Keratinocyte (primary cell): ENCODE measurements at regions not wholly inside any gene's neighbourhood (a gene's known extent, or its start where the extent isn't known, plus 50 kb on each side); places are given as distances from the start of the nearest gene placed in this dataset.

Experiments used
- DNase-seq: peaks from one replicate; pipeline ENCODE4 v3.0.0-alpha.2; 2011; ENCODE audit warnings: low read depth, missing footprints, low spot score
- FAIRE-seq: peaks from 2 replicates; lab custom pipeline; 2011; peaks lifted over from hg19 to GRCh38; lab: Jason Lieb, UNC
- H2AFZ ChIP-seq: 2 replicates; pipeline ENCODE4 v1.6.0; 2012; ENCODE audit warnings: low read length, control low read depth, inconsistent platforms; ENCODE audit not compliant: control insufficient read depth
- H3K27ac ChIP-seq: 2 replicates; pipeline ENCODE4 v1.5.1; 2011; ENCODE audit warnings: low read length; ENCODE audit not compliant: control insufficient read depth, insufficient read depth
- H3K27me3 ChIP-seq: 3 replicates; pipeline ENCODE4 v1.6.0; 2011; ENCODE audit warnings: low read length; ENCODE audit not compliant: control insufficient read depth, insufficient read depth; ENCODE audit errors: extremely low read depth
- H3K36me3 ChIP-seq, 2 experiments: 2 replicates in 1 of 2; 3 replicates in 1 of 2; pipeline ENCODE4 v1.5.1; 2011; ENCODE audit warnings: low read length in 2 of 2, mild to moderate bottlenecking in 1 of 2; ENCODE audit not compliant: control insufficient read depth in 2 of 2, insufficient read depth in 2 of 2; ENCODE audit errors: extremely low read depth in 1 of 2
- H3K4me1 ChIP-seq: 3 replicates; pipeline ENCODE4 v1.5.1; 2011; ENCODE audit warnings: low read length; ENCODE audit not compliant: control insufficient read depth, insufficient read depth; ENCODE audit errors: extremely low read depth
- H3K4me2 ChIP-seq: 3 replicates; pipeline ENCODE4 v1.6.0; 2011; ENCODE audit warnings: low read depth, low read length; ENCODE audit not compliant: control insufficient read depth, insufficient read depth; ENCODE audit errors: extremely low read depth
- H3K4me3 ChIP-seq, 3 experiments: fragments of 200-600 bp in 1 of 3; sonication (generic) in 1 of 3; 2 replicates in 2 of 3; 3 replicates in 1 of 3; pipeline ENCODE4 v1.5.1; 2011 to 2016; ENCODE audit warnings: low read length in 3 of 3, mild to moderate bottlenecking in 3 of 3, control low read depth in 2 of 3, inconsistent platforms in 1 of 3, low read depth in 1 of 3, mixed read lengths in 1 of 3, mixed run types in 1 of 3, moderate library complexity in 1 of 3; ENCODE audit not compliant: control insufficient read depth in 2 of 3, insufficient read depth in 2 of 3; ENCODE audit errors: extremely low read depth in 1 of 3
- H3K79me2 ChIP-seq: 2 replicates; pipeline ENCODE4 v1.6.0; 2012; ENCODE audit warnings: low read length; ENCODE audit not compliant: control insufficient read depth, insufficient read depth
- H3K9ac ChIP-seq: 3 replicates; pipeline ENCODE4 v1.6.0; 2011; ENCODE audit warnings: low read length; ENCODE audit not compliant: control insufficient read depth, insufficient read depth; ENCODE audit errors: extremely low read depth
- H3K9me1 ChIP-seq: 3 replicates; pipeline ENCODE4 v1.6.0; 2011; ENCODE audit warnings: low read length; ENCODE audit not compliant: control insufficient read depth, insufficient read depth; ENCODE audit errors: extremely low read depth
- H3K9me3 ChIP-seq: 2 replicates; pipeline ENCODE4 v1.5.1; 2012; ENCODE audit warnings: low read depth, low read length; ENCODE audit not compliant: control insufficient read depth
- H4K20me1 ChIP-seq: 3 replicates; pipeline ENCODE4 v1.6.0; 2011; ENCODE audit warnings: low read length; ENCODE audit not compliant: control insufficient read depth, insufficient read depth; ENCODE audit errors: extremely low read depth
- CTCF ChIP-seq, 3 experiments: IDR thresholded peaks in 1 of 3; conservative IDR thresholded peaks in 1 of 3; optimal IDR thresholded peaks in 1 of 3; 2 replicates in 2 of 3; 3 replicates in 1 of 3; pipeline versions ENCODE3 to v1.5.1; 2011; ENCODE audit warnings: low read length in 3 of 3, mild to moderate bottlenecking in 3 of 3, moderate library complexity in 2 of 3, control low read depth in 1 of 3, inconsistent platforms in 1 of 3; ENCODE audit not compliant: insufficient read depth in 2 of 3; ENCODE audit errors: extremely low read depth in 1 of 3
- EZH2 ChIP-seq: IDR thresholded peaks from one replicate; pipeline ENCODE4 v1.6.1; 2012; ENCODE audit warnings: inconsistent platforms, mild to moderate bottlenecking, low read length, moderate library complexity
- dilution Hi-C: fragments of 300-500 bp; cut with MboI; formaldehyde crosslinking; loops from one replicate; pipeline ENCODE4 v1.7.0; 2020; ENCODE audit warnings: low sequenced_read_pairs; ENCODE audit not compliant: extremely low pct_ligation_motif_present

GRCh38 chr6:168968801-168969200 lies 284.8 kb downstream of the THBS2 start:
- no peaks in the 10 kb centered on the region for H3K27me3 ChIP-seq
- no peaks in the 10 kb centered on the region for H3K9me1 ChIP-seq
- H3K4me3 ChIP-seq: no peak overlapping the region
- H3K4me2 ChIP-seq: no peak overlapping the region
- FAIRE-seq (no peak), DNase-seq (no peak)
- H3K4me1 ChIP-seq: no peaks in the 10 kb centered on the region
- H3K9me3 ChIP-seq: no peaks in the 10 kb centered on the region
- no peak overlapping the region for H2AFZ ChIP-seq
- dilution Hi-C loops: no loop called here
- no peak overlapping the region for H3K9ac ChIP-seq
- H3K79me2 ChIP-seq: no peaks in the 10 kb centered on the region
- no peaks in the 10 kb centered on the region for H3K36me3 ChIP-seq
- no peak for TF ChIP-seq CTCF (optimal IDR thresholded peaks at IDR 0.05 in 1 of 3, IDR thresholded peaks at IDR 0.05 in 1 of 3, conservative IDR thresholded peaks at IDR 0.05 in 1 of 3; ENCODE audit: extremely low read depth in 1 of 3, insufficient read depth in 2 of 3, low read length in 3 of 3)
- no peak for TF ChIP-seq EZH2
- H4K20me1 ChIP-seq: no peaks in the 10 kb centered on the region
- no peak overlapping the region for H3K27ac ChIP-seq

- Histone ChIP-seq H3K9ac (no peak overlapping the region), H3K27ac (no peak overlapping the region), H3K9me3 (no peaks in the 10 kb centered on the region), H3K36me3 (no peaks in the 10 kb centered on the region), H3K79me2 (no peaks in the 10 kb centered on the region), H3K9me1 (no peaks in the 10 kb centered on the region), H3K4me3 (no peak overlapping the region), H4K20me1 (no peaks in the 10 kb centered on the region), H2AFZ (no peak overlapping the region), H3K4me1 (no peaks in the 10 kb centered on the region), H3K4me2 (no peak overlapping the region), H3K27me3 (no peaks in the 10 kb centered on the region)
- FAIRE-seq: no peak
- DNase-seq: no peak
- no peak for TF ChIP-seq CTCF (optimal IDR thresholded peaks at IDR 0.05 in 1 of 3, IDR thresholded peaks at IDR 0.05 in 1 of 3, conservative IDR thresholded peaks at IDR 0.05 in 1 of 3; ENCODE audit: extremely low read depth in 1 of 3, insufficient read depth in 2 of 3, low read length in 3 of 3)
- no peak for TF ChIP-seq EZH2
- dilution Hi-C loops: no loop called here
These were observed 285.4 kb downstream of the THBS2 start for GRCh38 chr6:168968228-168968627.
